ENCODE measurements at regions not wholly inside any gene's neighbourhood (a gene's known extent, or its start where the extent isn't known, plus 50 kb on each side); places are given as distances from the start of the nearest gene placed in this dataset.

DNA sequence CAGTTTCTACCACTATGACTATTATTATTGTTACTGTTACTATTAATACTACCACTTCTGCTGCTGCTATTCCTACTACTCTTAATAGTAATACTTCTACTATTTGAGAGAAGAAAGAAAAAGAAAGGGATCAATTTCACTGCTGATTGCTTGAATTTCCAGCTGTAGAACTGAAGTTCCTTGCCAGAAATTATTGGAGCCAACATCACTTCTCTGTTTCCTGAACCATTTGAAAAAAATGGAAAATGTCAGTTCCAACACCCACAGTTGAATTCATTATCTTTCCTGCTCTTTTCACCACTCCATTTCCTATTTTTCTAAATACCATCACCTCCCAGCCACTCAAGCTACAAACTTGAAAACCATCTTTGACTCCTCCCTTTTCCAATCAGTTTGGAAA, 54.1 kb upstream of the PIK3C2G start:
- TF ChIP-seq CTCF (IDR thresholded peaks at IDR 0.05) (no peak), POLR2A (IDR thresholded peaks at IDR 0.05) (no peak)
- no peak overlapping the region for H3K4me3 ChIP-seq (replicated peaks in 1 of 3)
- DNase-seq = no peak
- H3K27me3 ChIP-seq = no peaks in the 10 kb centered on the region
- intact Hi-C loops (cut with DNase I) = no loop called here
- no peaks in the 10 kb centered on the region for H3K4me1 ChIP-seq
- H3K36me3 ChIP-seq = no peaks in the 10 kb centered on the region
- no peak overlapping the region for H3K27ac ChIP-seq
- H3K9me3 ChIP-seq = no peaks in the 10 kb centered on the region

GRCh38 chr12:18206198-18206597, 55.1 kb upstream of the PIK3C2G start:
- Histone ChIP-seq H3K27me3 (no peaks in the 10 kb centered on the region), H3K9me3 (no peaks in the 10 kb centered on the region), H3K4me1 (no peaks in the 10 kb centered on the region), H3K27ac (no peak overlapping the region), H3K4me3 (replicated peaks in 1 of 3) (no peak overlapping the region), H3K36me3 (no peaks in the 10 kb centered on the region)
- WGBS, 2 donors = 80 to 82% methylated on average over 13 of the region's 13 CpGs
- DNase-seq = no peak
- TF ChIP-seq CTCF (IDR thresholded peaks at IDR 0.05) (no peak), POLR2A (IDR thresholded peaks at IDR 0.05) (no peak)
- intact Hi-C loops (cut with DNase I) = no loop called here

DNA sequence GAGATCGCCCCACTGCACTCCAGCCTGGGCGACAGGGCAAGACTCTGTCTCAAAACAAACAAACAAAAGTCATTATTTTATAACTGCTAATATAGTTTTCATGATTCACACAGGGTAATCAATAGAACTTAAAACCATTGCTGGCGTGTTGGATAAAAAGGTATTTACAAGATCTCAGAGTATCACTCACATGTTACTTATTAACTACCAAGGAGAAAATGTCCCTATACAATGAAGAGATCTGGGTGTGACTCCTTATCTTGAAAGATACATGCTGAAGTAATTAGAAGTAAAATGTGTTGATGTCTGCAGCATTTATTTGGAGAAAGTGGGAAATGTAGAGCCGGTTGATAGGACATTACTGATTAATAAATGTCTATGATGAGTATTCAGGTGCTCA, 57.3 kb upstream of the PIK3C2G start:
- 85 to 90% methylated on average over 4 of the region's 4 CpGs for WGBS, 2 donors
- Histone ChIP-seq H3K4me1 (no peaks in the 10 kb centered on the region), H3K36me3 (no peaks in the 10 kb centered on the region), H3K4me3 (replicated peaks in 1 of 3) (no peak overlapping the region), H3K9me3 (no peaks in the 10 kb centered on the region), H3K27ac (no peak overlapping the region), H3K27me3 (no peaks in the 10 kb centered on the region)
- intact Hi-C loops (cut with DNase I) = no loop called here
- TF ChIP-seq POLR2A (IDR thresholded peaks at IDR 0.05) (no peak), CTCF (IDR thresholded peaks at IDR 0.05) (no peak)
- DNase-seq = no peak

DNA sequence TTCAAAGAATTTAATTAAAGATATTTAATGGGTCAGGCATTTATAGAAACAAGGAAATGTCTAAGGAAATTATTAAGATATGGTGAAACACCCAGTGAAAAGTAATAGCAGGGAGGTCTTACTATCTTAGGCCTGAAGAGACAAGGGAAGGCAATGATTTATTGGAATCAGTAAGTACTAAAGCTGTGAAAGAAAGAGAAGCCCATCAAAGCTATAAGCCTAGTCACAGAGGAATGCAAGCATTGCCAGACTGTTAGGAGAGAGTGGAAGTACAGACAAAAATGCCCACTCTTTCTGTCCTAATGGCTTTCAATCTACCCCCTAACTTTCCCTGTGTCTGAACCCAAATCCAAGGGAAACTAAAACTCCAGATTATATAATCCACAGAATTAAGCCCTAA, 69.2 kb upstream of the PIK3C2G start:
- Histone ChIP-seq H3K4me1 (no peaks in the 10 kb centered on the region), H3K36me3 (no peaks in the 10 kb centered on the region), H3K27me3 (no peaks in the 10 kb centered on the region), H3K9me3 (no peaks in the 10 kb centered on the region), H3K27ac (no peak overlapping the region), H3K4me3 (replicated peaks in 1 of 3) (no peak overlapping the region)
- TF ChIP-seq CTCF (IDR thresholded peaks at IDR 0.05) (no peak), POLR2A (IDR thresholded peaks at IDR 0.05) (no peak)
- intact Hi-C loops (cut with DNase I) = no loop called here
- no peak for DNase-seq

DNA sequence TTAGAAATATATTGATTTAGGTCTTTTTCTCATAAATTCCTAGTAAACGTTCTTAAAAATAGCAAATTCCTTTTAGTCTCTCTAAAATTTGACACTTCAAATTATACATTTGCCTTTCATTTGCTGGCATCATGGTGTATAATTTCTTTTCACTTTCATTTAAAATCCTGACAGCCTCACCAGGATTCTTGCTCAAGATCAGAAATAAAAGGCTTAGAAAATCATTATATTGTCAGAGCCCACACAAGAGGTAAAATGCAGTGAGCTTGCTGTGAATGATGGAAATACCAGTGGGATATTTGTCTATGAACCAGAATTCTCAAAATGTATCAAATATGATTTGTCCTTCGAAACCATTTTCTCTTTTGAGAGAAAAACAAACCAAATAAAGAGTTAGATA, 78.2 kb upstream of the PIK3C2G start:
- intact Hi-C loops (cut with DNase I) = no loop called here
- H3K36me3 ChIP-seq = no peaks in the 10 kb centered on the region
- no peak overlapping the region for H3K4me3 ChIP-seq (replicated peaks in 1 of 3)
- no peaks in the 10 kb centered on the region for H3K27me3 ChIP-seq
- H3K27ac ChIP-seq = no peak overlapping the region
- H3K4me1 ChIP-seq = no peaks in the 10 kb centered on the region
- H3K9me3 ChIP-seq = no peaks in the 10 kb centered on the region
- WGBS, 2 donors = 82 to 83% methylated on average over 2 of the region's 2 CpGs
- DNase-seq = no peak
- TF ChIP-seq POLR2A (IDR thresholded peaks at IDR 0.05) (no peak), CTCF (IDR thresholded peaks at IDR 0.05) (no peak)

All from thyroid gland (tissue), 4 donors.